Upper lobe of right lung (tissue), 1 donor: ENCODE measurements at regions not wholly inside any gene's neighbourhood (a gene's known extent, or its start where the extent isn't known, plus 50 kb on each side); places are given as distances from the start of the nearest gene placed in this dataset.

Experiments used
- ATAC-seq: fragments of 200-7000 bp; cut with Tn5 transposase; one replicate; pipeline ENCODE4 v1.9.1; 2020; ENCODE audit warnings: mild to moderate bottlenecking, moderate library complexity
- DNase-seq: peaks from one replicate; pipeline ENCODE4 v3.0.0-alpha.2; 2020
- H3K27ac ChIP-seq: fragments of 200-600 bp; one replicate; pipeline ENCODE4 v1.8.0; 2022
- H3K27me3 ChIP-seq: fragments of 200-600 bp; one replicate; pipeline ENCODE4 v1.8.0; 2022; ENCODE audit warnings: mild to moderate bottlenecking
- H3K36me3 ChIP-seq: fragments of 200-600 bp; one replicate; pipeline ENCODE4 v1.8.0; 2022
- H3K4me1 ChIP-seq: fragments of 200-600 bp; one replicate; pipeline ENCODE4 v1.8.0; 2022
- H3K4me3 ChIP-seq: fragments of 200-600 bp; one replicate; pipeline ENCODE4 v1.8.0; 2022; ENCODE audit warnings: mild to moderate bottlenecking
- H3K9me3 ChIP-seq: fragments of 200-600 bp; one replicate; pipeline ENCODE4 v1.8.0; 2022
- CTCF ChIP-seq: fragments of 200-600 bp; IDR thresholded peaks from one replicate; pipeline ENCODE4 v1.8.0; 2022; ENCODE audit warnings: antibody characterized with exemption
- intact Hi-C: fragments of 100-400 bp; cut with DNase I; formaldehyde crosslinking; loops from one replicate; pipeline ENCODE4 v1.11.0; 2022
- donor health status: DM: no; HTN: yes; CAD: no; lungs with severe emphysema.

- no peak for TF ChIP-seq CTCF
- Histone ChIP-seq H3K27me3 (no peaks in the 10 kb centered on the region), H3K9me3 (no peaks in the 10 kb centered on the region), H3K4me3 (no peak overlapping the region), H3K27ac (no peak overlapping the region), H3K36me3 (no peaks in the 10 kb centered on the region), H3K4me1 (no peaks in the 10 kb centered on the region)
- DNase-seq (no peak), ATAC-seq (no peak)
- intact Hi-C loops = no loop called here
Observed at GRCh38 chr9:96156171-96156974, 145.6 kb downstream of the HSD17B3 start.

DNA sequence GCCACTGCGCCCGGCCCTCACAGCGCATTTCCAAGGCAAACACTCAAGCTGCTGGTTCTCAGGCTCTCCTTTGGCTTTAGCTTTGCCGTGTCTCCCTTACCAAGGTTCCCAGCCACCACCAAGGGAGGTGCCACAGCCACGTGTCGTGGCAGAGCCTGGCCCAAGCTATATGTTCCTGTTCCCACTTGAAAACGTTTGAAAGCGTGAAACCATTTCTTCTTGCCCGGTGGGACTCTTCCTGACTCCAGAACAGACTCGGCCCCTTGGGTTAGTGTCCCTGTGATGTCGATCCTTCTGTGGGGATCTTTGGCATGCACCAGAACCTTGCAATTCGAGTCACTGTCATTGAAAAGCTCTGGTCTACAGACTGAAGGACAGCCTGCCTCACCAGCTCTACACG, 147.9 kb downstream of the HSD17B3 start:
- H3K27me3 ChIP-seq = no peaks in the 10 kb centered on the region
- H3K27ac ChIP-seq = no peak overlapping the region
- TF ChIP-seq CTCF = no peak
- intact Hi-C loops = no loop called here
- no peak overlapping the region for H3K4me3 ChIP-seq
- no peaks in the 10 kb centered on the region for H3K36me3 ChIP-seq
- ATAC-seq (no peak), DNase-seq (no peak)
- H3K9me3 ChIP-seq = no peaks in the 10 kb centered on the region
- no peaks in the 10 kb centered on the region for H3K4me1 ChIP-seq

GRCh38 chr9:96152550-96152949, 149.4 kb downstream of the HSD17B3 start:
- TF ChIP-seq CTCF = no peak
- ATAC-seq = no peak
- Histone ChIP-seq H3K4me3 (no peak overlapping the region), H3K9me3 (no peaks in the 10 kb centered on the region), H3K36me3 (no peaks in the 10 kb centered on the region), H3K27ac (no peak overlapping the region), H3K4me1 (no peaks in the 10 kb centered on the region), H3K27me3 (no peaks in the 10 kb centered on the region)
- intact Hi-C loops = no loop called here
- DNase-seq = no peak

- DNase-seq = no peak
- intact Hi-C loops = no loop called here
Observed at GRCh38 chr9:96150324-96151227, 151.4 kb downstream of the HSD17B3 start.

More at GRCh38 chr9:96150324-96151227, 151.4 kb downstream of the HSD17B3 start:
- ATAC-seq = peak; percentile 50
- no peaks in the 10 kb centered on the region for H3K9me3 ChIP-seq
- H3K27me3 ChIP-seq = no peaks in the 10 kb centered on the region
- no peak for TF ChIP-seq CTCF
- no peak overlapping the region for H3K27ac ChIP-seq
- no peaks in the 10 kb centered on the region for H3K4me1 ChIP-seq
- no peak overlapping the region for H3K4me3 ChIP-seq
- H3K36me3 ChIP-seq = no peaks in the 10 kb centered on the region
